GM19468 (cell line): ENCODE measurements at regions not wholly inside any gene's neighbourhood (a gene's known extent, or its start where the extent isn't known, plus 50 kb on each side); places are given as distances from the start of the nearest gene placed in this dataset.

Experiments
- ATAC-seq: cut with Tn5 transposase; IDR thresholded peaks from one replicate; pipeline ENCODE4 v1.9.1; 2021; ENCODE audit warnings: mild to moderate bottlenecking, moderate library complexity, moderate number of reproducible peaks; ENCODE audit not compliant: unreplicated experiment; ENCODE audit errors: extremely low read depth

DNA sequence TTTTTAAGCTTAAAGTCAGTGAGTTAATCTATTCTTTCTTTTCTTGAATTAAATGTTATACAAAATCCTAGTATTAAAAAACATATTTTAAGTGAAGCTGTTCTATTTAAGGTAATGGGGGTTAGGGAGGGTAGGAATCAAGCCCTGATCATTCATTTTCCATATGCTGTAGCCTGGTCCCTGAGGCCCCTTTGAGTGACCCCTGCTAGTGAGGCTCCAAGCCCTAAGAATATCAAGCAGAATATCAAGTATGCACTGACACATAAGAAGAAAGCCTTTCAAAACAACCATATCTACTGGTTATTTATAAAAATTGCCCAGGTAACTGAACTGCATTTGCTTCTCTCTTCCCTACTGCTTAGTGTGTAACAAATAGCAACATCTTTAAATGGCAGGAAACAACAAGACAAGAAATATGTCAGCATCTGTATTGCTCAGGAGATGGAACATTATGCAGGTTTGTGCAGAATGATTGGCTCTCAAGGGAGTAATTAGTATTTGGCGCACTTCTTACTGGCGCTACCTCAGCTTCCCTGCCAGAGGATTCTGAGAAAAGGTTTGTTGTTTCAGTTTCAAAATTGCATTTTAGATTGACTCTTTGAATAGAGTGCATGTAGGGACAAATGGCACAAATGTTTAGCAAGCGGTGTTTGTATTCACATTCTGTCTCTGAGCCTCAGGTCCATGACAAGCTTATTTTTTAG, 223.0 kb downstream of the DUSP6 start:
- ATAC-seq, result no peak

- no peak for ATAC-seq
These were observed 225.6 kb downstream of the DUSP6 start for GRCh38 chr12:89126712-89127111.

DNA sequence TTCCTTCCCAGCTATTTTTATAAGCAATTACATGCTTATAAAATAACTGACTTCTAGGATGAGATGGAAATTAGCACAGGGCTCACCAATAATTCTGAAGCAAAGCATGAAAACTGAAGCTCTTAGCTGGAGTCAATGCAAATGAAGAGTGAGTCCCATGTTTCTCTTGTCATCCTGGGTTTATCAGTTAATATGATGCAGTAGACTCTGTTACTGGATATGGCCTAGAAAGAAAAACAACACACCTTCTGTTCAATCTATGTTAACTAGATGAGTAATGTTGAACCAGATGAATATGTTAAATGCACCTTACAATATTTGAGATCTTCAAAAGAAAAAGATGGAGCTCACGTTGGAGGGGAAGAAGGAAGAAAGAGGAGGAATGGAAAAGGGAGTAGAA, 229.4 kb downstream of the DUSP6 start:
- no peak for ATAC-seq

GRCh38 chr12:89117448-89118034, 234.8 kb downstream of the DUSP6 start:
- no peak for ATAC-seq

DNA sequence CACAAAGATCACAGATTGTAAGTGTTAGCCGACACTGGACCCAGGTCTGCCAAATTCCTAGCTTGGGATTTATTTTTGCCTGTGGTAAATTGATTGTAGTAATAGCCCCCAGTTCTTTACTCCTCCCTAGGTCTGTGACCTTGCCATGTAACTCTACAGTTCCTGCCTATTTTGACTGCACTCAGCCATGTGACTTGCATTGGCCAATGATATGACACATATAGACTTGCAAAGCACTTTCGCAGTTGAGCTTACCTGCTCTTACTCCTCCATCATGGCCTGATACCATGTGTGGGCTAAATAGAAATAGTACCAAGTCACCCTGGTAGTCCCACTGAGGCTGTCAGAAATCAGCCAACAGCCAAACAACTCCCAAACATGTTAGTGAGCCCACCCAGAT, 240.3 kb downstream of the DUSP6 start:
- no peak for ATAC-seq

DNA sequence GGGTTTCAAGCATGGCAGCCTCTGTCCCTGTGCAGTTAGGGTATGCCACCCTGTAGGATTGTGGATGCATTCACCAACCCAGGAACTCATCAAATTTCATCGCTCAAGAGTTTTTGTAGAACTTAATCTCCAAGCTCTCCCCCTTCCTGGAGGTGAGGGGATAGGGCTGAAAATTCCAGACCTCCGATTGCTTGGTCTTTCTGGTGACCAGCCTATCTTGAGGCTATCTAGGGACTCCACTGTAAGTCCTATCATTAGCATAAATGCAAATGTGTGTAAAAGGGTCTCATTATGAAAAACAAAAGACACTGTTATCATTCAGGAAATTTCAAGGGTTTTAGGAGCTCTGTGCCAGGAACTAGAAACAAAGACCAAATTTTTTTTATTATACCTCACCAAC, 244.0 kb downstream of the DUSP6 start:
- no peak for ATAC-seq

- ATAC-seq, result no peak
These were observed 245.4 kb downstream of the DUSP6 start for GRCh38 chr12:89106950-89107349.

GRCh38 chr12:89105243-89105642, 247.1 kb downstream of the DUSP6 start:
- no peak for ATAC-seq

GRCh38 chr12:89103831-89104230, 248.5 kb downstream of the DUSP6 start:
- ATAC-seq, result no peak

DNA sequence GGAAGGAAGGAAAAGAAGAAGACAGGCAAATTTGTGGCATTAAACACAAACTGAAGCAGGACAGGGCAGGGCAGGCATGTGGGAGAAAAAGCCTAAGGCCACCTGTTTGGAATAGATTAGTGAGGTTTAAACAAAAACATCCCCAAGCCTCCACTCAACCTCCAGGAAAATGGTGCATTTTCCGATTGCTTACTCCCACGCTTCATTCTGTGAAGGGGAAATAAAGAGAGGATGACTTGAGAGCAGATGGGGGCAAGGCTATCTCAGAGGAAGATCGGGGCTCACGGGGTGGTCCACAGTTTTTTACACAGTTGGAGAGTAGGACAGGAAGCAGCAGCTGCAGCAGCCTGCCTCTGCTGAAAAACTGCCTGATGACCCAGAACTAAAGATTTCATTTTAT, 250.9 kb downstream of the DUSP6 start:
- ATAC-seq, result no peak

- no peak for ATAC-seq
These were observed 253.7 kb downstream of the DUSP6 start for GRCh38 chr12:89098441-89099112.

- no peak for ATAC-seq
These were observed 260.0 kb downstream of the DUSP6 start for GRCh38 chr12:89092297-89092696.

DNA sequence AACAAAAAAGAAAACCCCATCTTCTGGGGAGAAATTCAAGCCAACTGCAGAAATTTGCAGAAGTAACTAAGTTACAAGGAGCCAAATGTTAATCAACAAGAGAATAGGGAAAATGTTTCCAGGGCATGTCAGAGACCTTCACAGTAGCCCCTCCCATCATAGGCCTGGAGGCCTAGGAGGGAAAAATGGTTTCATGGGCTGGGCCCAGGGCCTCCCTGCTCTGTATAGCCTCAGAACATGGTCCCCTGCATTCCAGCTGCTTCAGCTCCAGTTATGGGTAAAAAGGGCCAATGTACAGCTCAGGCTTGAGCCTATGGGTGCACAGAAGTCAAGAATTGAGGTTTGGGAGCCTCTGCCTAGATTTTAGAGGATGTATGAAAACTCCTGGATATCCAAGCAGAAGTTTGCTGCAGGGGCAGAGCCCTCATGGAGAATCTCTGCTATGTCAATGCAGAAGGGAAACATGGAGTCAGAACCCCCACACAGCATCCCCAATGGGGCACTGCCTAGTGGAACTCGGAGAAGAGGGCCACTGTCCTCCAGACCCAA, 260.9 kb downstream of the DUSP6 start:
- ATAC-seq, result no peak

DNA sequence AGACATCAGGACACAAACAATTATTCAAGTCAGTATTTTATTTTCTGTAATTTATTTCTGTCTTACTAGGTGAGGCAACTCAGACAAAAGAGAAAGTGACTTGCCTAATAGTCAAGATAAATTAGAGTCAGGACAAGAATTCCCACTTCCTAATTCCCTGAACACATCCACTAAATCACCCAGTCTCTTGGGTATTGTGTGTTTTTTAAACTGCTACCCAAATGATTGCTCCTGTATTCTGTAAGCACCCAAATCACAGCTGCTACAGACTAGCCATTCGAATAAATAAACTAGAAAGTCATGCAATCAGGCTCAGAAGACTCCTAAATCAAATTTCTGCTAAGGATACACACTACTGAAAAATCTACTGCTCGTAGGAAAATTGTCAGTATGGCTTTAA, 263.0 kb downstream of the DUSP6 start:
- ATAC-seq, result no peak

DNA sequence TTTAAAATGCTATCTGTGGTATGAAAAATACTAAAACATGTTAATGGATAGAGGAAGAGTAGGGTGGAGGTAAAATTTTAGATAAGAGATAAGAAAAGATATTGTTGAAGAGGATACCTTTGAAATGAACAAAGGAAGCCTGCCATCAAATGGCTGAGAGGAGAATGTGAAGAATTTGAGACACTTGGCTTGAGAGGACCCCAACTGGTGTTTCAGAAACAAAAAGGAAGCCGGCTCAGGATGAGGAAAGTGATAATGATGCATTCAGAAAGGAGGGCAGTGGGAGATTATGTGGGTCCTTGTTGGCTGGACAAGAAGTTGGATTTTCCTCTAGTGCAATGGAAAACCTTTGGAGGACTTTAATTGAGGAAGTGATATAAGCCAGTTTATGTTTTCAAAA, 264.4 kb downstream of the DUSP6 start:
- ATAC-seq, result no peak

GRCh38 chr12:89087149-89087825, 265.0 kb downstream of the DUSP6 start:
- no peak for ATAC-seq

GRCh38 chr12:89085421-89085820, 266.9 kb downstream of the DUSP6 start:
- no peak for ATAC-seq

DNA sequence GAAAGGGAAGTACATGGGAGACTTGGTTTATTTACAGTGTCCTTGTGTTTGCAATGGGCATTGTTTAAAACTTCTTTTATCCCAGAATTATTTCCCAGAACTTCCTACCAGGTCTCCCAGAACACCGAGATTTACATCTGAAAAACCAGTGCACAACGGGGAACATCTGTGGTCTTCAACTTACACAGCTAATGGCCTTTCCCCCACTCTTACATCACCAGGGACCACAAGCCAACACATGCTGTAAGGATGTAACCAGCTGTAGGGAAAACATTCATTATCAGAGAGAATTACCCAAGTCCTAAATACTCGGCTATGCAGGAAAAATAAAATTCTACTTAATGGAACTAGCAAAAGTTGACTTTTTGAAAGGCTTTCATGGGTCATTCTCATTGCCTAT, 267.6 kb downstream of the DUSP6 start:
- no peak for ATAC-seq

DNA sequence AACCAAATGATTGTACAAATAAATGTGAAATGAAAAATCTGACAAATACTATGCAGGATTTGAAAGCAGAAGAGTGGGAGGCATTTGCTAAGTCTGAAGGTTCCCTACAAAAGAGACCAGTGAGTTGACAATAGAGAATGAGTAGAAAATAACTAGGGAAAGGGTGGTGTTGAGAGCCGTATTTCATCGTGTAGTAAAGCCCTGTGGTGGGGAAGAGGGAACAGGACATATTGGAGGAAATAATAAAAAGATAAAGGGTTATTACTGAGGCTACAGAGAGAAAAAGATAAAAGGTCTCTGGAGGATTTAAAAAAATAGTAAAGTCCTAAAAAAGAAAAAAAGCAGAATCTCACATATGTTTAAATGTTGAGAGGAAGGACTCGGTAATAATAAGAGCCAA, 268.8 kb downstream of the DUSP6 start:
- no peak for ATAC-seq

- ATAC-seq, result no peak
These were observed 269.9 kb downstream of the DUSP6 start for GRCh38 chr12:89082370-89082753.
